GM12878 (cell line): ENCODE measurements at regions not wholly inside any gene's neighbourhood (a gene's known extent, or its start where the extent isn't known, plus 50 kb on each side); places are given as distances from the start of the nearest gene placed in this dataset.

ENCODE experiments used
- ATAC-seq: fragments of 200-7000 bp; cut with Tn5 transposase; 3 replicates; pipeline ENCODE4 v1.9.1; 2020; ENCODE audit warnings: mild to moderate bottlenecking, moderate library complexity
- BruUV-seq: library from RNA; stranded (reverse); fragments of 400-500 nt; replicated peaks from 2 replicates; lab custom pipeline; 2021; lab: Mats Ljungman, UMichigan
- CTCF ChIA-PET: fragments of 300-600 bp; sonication (Branson Sonifier 250); formaldehyde crosslinking; extraction: SDS; loops from one replicate; lab custom pipeline; 2021; ENCODE audit warnings: inconsistent platforms; lab: Yijun Ruan, JAX
- POLR2A ChIA-PET: fragments of 350-600 bp; formaldehyde crosslinking; extraction: SDS; loops from one replicate; lab custom pipeline; 2021; ENCODE audit warnings: inconsistent platforms; lab: Charles Lee
- RAD21 ChIA-PET: fragments of 300-600 bp; sonication (Branson Sonifier 250); formaldehyde crosslinking; loops from one replicate; lab custom pipeline; 2023; ENCODE audit warnings: antibody characterized with exemption; ENCODE audit not compliant: unreplicated experiment; lab: Charles Lee
- SMC1A ChIA-PET: fragments of 300-600 bp; sonication (Branson Sonifier 250); formaldehyde crosslinking; loops from one replicate; lab custom pipeline; 2023; ENCODE audit not compliant: unreplicated experiment, uncharacterized antibody; lab: Charles Lee
- DNase-seq: peaks from one replicate; pipeline ENCODE4 v3.0.0-alpha.2; 2011; ENCODE audit warnings: low read depth, low spot score
- FAIRE-seq: peaks from 3 replicates; lab custom pipeline; 2011; peaks lifted over from hg19 to GRCh38; lab: Jason Lieb, UNC
- H2AFZ ChIP-seq: 2 replicates; pipeline ENCODE4 v1.6.0; 2011; ENCODE audit warnings: low read depth, low read length, control low read depth; ENCODE audit not compliant: control insufficient read depth
- H3K27ac ChIP-seq: 2 replicates; pipeline ENCODE4 v1.5.1; 2011; ENCODE audit warnings: control low read depth; ENCODE audit not compliant: control insufficient read depth, insufficient read depth
- H3K27me3 ChIP-seq, 2 experiments: replicated peaks in 1 of 2; 2 replicates each; pipeline versions ENCODE4 v1.6.0 to v1.6.1; 2011; ENCODE audit warnings: low read length in 1 of 2; ENCODE audit not compliant: control insufficient read depth in 2 of 2, insufficient read depth in 2 of 2
- H3K36me3 ChIP-seq, 2 experiments: 2 replicates each; pipeline ENCODE4 v1.5.1; 2011; ENCODE audit warnings: low read length in 1 of 2; ENCODE audit not compliant: control insufficient read depth in 2 of 2, insufficient read depth in 2 of 2
- H3K4me1 ChIP-seq: 2 replicates; pipeline ENCODE4 v1.6.1; 2011; ENCODE audit warnings: mild to moderate bottlenecking, low read length, moderate library complexity, mixed read lengths; ENCODE audit not compliant: control insufficient read depth, insufficient read depth
- H3K4me2 ChIP-seq: 2 replicates; pipeline ENCODE4 v1.6.0; 2011; ENCODE audit warnings: control low read depth; ENCODE audit not compliant: control insufficient read depth, insufficient read depth
- H3K4me3 ChIP-seq: fragments of 200-600 bp; sonication (generic); 2 replicates; pipeline ENCODE4 v1.5.1; 2016
- H3K79me2 ChIP-seq: 2 replicates; pipeline ENCODE4 v1.6.0; 2011; ENCODE audit warnings: low read length; ENCODE audit not compliant: control insufficient read depth, insufficient read depth
- H3K9ac ChIP-seq: 2 replicates; pipeline ENCODE4 v1.8.0; 2011; ENCODE audit warnings: low read length, control low read depth, mixed read lengths; ENCODE audit not compliant: control insufficient read depth, insufficient read depth
- H3K9me3 ChIP-seq: replicated peaks from 3 replicates; pipeline ENCODE4 v1.5.1; 2011; ENCODE audit warnings: mild to moderate bottlenecking, low read length; ENCODE audit not compliant: control insufficient read depth, insufficient read depth
- H4K20me1 ChIP-seq: 2 replicates; pipeline ENCODE4 v1.6.0; 2011; ENCODE audit not compliant: control insufficient read depth, insufficient read depth
- ATF7 ChIP-seq: fragments of 450-650 bp; IDR thresholded peaks from 2 replicates; pipeline ENCODE4 v1.6.1; 2016; ENCODE audit warnings: low read depth, mild to moderate bottlenecking
- CBX3 ChIP-seq: fragments of 200-600 bp; sonication (generic); IDR thresholded peaks from 2 replicates; pipeline ENCODE4 v1.6.1; 2016; ENCODE audit warnings: low read depth, borderline replicate concordance
- NR2F1 ChIP-seq: fragments of 450-650 bp; conservative IDR thresholded peaks from 2 replicates; pipeline ENCODE4 v1.6.1; 2017; ENCODE audit warnings: mild to moderate bottlenecking
- RBBP5 ChIP-seq: fragments of 200-600 bp; sonication (generic); conservative IDR thresholded peaks from 2 replicates; pipeline ENCODE4 v1.6.1; 2016
- STAT3 ChIP-seq: IDR thresholded peaks from 2 replicates; pipeline ENCODE4 v1.6.1; 2011; ENCODE audit warnings: low read depth, low read length, improper control_type of control experiment
- WGBS: methylation state at CpG from one replicate; pipeline ENCODE4 v1.1.6; 2016; ENCODE audit warnings: low lambda C conversion rate; ENCODE audit not compliant: insufficient replicate concordance, insufficient coverage; ENCODE audit errors: missing lambda C conversion rate; 5-methylcytosine and 5-hydroxymethylcytosine counted together
- in situ Hi-C: fragments of 300-500 bp; cut with MboI; formaldehyde crosslinking; loops from 9 replicates; pipeline ENCODE4 v1.14.3; 2018; ENCODE audit warnings: mixed read lengths
- intact Hi-C: fragments of 100-400 bp; cut with micrococcal nuclease; formaldehyde crosslinking; loops from one replicate; pipeline ENCODE4 v1.14.2; 2022; ENCODE audit not compliant: unreplicated experiment
- TF ChIP-seq, protein P1 (sequence below): fragments of 450-650 bp; IDR thresholded peaks from 2 replicates; pipeline ENCODE4 v1.6.1; 2016; ENCODE audit warnings: mild to moderate bottlenecking
- TF ChIP-seq, protein P2 (sequence below): fragments of 450-650 bp; IDR thresholded peaks from 2 replicates; pipeline ENCODE4 v1.6.1; 2018; ENCODE audit warnings: borderline replicate concordance, mild to moderate bottlenecking; ENCODE audit not compliant: partially characterized antibody
- TF ChIP-seq, protein P3 (sequence below): fragments of 450-650 bp; IDR thresholded peaks from 2 replicates; pipeline ENCODE4 v1.6.1; 2017; ENCODE audit warnings: mild to moderate bottlenecking, low read depth, inconsistent platforms; ENCODE audit not compliant: poor library complexity, severe bottlenecking

DNA sequence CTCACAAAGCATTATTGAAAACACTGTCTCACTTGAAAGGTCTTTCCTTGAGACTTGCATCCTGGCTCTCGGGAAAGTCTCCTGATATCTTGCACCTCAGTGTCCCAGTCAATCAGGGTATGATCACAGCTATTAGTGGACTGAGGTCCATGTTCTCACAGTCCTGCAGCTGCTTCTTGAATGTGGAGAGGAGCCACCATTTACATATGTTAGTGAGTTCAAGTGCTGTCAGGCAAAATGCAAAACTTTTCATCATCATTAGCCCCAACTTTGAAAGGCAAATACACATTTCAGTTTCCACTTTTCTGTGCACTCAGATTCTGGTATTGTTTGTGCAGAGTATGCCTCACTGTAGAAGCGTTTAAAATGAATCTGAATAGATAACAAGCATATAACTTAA, 111.6 kb downstream of the SNX18 start:
- in situ Hi-C loops = no loop called here
- TF ChIP-seq ATF7 = no peak
- RAD21 ChIA-PET = no interaction called here
- no peak for FAIRE-seq
- 49% methylated on average over 2 of the region's 2 CpGs for WGBS
- POLR2A ChIA-PET = no interaction called here
- CTCF ChIA-PET = no interaction called here
- H3K36me3 ChIP-seq = no peaks in the 10 kb centered on the region
- H4K20me1 ChIP-seq = no peaks in the 10 kb centered on the region
- no peak overlapping the region for H3K4me3 ChIP-seq
- no TSS peak for BruUV-seq
- H3K9me3 ChIP-seq = no peaks in the 10 kb centered on the region; the same call in 2 of the 3 replicates
- intact Hi-C loops = no loop called here
- H3K9ac ChIP-seq = no peak overlapping the region
- H3K27ac ChIP-seq = no peak overlapping the region
- SMC1A ChIA-PET = interaction anchor here (0.9 kb wide), 1 partner anchor 10 kb away, joined by 3 read pairs; no protein-coding TSS in a partner anchor
- H3K27me3 ChIP-seq = no peaks in the 10 kb centered on the region; a peak in 2 of 4 replicates
- no peak for ATAC-seq
- no peaks in the 10 kb centered on the region for H3K79me2 ChIP-seq
- no peaks in the 10 kb centered on the region for H3K4me1 ChIP-seq
- no peak for DNase-seq
- H2AFZ ChIP-seq = no peak overlapping the region
- H3K4me2 ChIP-seq = no peak overlapping the region

DNA sequence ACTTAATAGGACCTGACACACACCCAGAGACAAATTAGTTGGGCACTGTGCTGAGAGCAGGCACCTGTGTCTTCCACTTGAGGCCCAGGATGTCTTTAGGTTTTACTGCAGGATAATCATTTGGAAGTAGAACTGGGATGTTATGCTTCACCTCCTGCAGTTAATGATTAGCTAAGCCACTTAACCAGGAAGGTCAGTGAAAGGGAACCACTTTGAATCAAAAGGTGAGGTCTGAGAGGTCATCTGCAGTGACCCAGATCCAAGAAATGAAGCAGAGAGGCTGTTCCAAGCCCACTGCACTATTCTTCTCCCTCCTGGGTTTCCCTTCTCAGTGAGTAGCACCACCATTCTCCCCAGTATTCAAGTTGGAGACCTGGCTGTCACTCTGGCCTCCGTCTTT, 110.5 kb downstream of the SNX18 start:
- TF ChIP-seq RBBP5 (no peak), NR2F1 (no peak), CBX3 (no peak), STAT3 (no peak)
- TF ChIP-seq, protein P1, sequence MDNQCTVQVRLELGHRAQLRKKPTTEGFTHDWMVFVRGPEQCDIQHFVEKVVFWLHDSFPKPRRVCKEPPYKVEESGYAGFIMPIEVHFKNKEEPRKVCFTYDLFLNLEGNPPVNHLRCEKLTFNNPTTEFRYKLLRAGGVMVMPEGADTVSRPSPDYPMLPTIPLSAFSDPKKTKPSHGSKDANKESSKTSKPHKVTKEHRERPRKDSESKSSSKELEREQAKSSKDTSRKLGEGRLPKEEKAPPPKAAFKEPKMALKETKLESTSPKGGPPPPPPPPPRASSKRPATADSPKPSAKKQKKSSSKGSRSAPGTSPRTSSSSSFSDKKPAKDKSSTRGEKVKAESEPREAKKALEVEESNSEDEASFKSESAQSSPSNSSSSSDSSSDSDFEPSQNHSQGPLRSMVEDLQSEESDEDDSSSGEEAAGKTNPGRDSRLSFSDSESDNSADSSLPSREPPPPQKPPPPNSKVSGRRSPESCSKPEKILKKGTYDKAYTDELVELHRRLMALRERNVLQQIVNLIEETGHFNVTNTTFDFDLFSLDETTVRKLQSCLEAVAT = no peak
- TF ChIP-seq, protein P2, sequence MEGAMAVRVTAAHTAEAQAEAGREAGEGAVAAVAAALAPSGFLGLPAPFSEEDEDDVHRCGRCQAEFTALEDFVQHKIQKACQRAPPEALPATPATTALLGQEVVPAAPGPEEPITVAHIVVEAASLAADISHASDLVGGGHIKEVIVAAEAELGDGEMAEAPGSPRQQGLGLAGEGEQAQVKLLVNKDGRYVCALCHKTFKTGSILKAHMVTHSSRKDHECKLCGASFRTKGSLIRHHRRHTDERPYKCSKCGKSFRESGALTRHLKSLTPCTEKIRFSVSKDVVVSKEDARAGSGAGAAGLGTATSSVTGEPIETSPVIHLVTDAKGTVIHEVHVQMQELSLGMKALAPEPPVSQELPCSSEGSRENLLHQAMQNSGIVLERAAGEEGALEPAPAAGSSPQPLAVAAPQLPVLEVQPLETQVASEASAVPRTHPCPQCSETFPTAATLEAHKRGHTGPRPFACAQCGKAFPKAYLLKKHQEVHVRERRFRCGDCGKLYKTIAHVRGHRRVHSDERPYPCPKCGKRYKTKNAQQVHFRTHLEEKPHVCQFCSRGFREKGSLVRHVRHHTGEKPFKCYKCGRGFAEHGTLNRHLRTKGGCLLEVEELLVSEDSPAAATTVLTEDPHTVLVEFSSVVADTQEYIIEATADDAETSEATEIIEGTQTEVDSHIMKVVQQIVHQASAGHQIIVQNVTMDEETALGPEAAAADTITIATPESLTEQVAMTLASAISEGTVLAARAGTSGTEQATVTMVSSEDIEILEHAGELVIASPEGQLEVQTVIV = no peak
- TF ChIP-seq, protein P3, sequence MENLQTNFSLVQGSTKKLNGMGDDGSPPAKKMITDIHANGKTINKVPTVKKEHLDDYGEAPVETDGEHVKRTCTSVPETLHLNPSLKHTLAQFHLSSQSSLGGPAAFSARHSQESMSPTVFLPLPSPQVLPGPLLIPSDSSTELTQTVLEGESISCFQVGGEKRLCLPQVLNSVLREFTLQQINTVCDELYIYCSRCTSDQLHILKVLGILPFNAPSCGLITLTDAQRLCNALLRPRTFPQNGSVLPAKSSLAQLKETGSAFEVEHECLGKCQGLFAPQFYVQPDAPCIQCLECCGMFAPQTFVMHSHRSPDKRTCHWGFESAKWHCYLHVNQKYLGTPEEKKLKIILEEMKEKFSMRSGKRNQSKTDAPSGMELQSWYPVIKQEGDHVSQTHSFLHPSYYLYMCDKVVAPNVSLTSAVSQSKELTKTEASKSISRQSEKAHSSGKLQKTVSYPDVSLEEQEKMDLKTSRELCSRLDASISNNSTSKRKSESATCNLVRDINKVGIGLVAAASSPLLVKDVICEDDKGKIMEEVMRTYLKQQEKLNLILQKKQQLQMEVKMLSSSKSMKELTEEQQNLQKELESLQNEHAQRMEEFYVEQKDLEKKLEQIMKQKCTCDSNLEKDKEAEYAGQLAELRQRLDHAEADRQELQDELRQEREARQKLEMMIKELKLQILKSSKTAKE = no peak
- no peaks in the 10 kb centered on the region for H3K36me3 ChIP-seq
- SMC1A ChIA-PET = no interaction called here
- intact Hi-C loops (no loop called here), in situ Hi-C loops (no loop called here)
- no peaks in the 10 kb centered on the region; a peak in 2 of 4 replicates for H3K27me3 ChIP-seq
- RAD21 ChIA-PET = no interaction called here
- H3K79me2 ChIP-seq = no peaks in the 10 kb centered on the region
- H3K27ac ChIP-seq = no peak overlapping the region
- H3K4me2 ChIP-seq = no peak overlapping the region
- no peaks in the 10 kb centered on the region for H4K20me1 ChIP-seq
- POLR2A ChIA-PET = no interaction called here
- no peak overlapping the region for H3K4me3 ChIP-seq
- no peak overlapping the region for H3K9ac ChIP-seq
- FAIRE-seq = no peak
- no TSS peak for BruUV-seq
- ATAC-seq = no peak
- CTCF ChIA-PET = no interaction called here
- H2AFZ ChIP-seq = no peak overlapping the region
- 50% methylated on average over 1 of the region's 1 CpG for WGBS
- no peak for DNase-seq
- H3K9me3 ChIP-seq = no peaks in the 10 kb centered on the region; the same call in 2 of the 3 replicates
- no peaks in the 10 kb centered on the region for H3K4me1 ChIP-seq
